HCT116 (cell line): ENCODE measurements at regions not wholly inside any gene's neighbourhood (a gene's known extent, or its start where the extent isn't known, plus 50 kb on each side); places are given as distances from the start of the nearest gene placed in this dataset.

ENCODE experiments used
- ATAC-seq: fragments of 200-7000 bp; cut with Tn5 transposase; 2 replicates; pipeline ENCODE4 v1.9.1; 2020; ENCODE audit warnings: mild to moderate bottlenecking, moderate library complexity
- BruUV-seq: library from RNA; stranded (reverse); fragments of 400-500 nt; replicated peaks from 2 replicates; lab custom pipeline; 2021; lab: Mats Ljungman, UMichigan
- CTCF ChIA-PET: fragments of 300-600 bp; sonication (Branson Sonifier 250); formaldehyde crosslinking; loops from one replicate; lab custom pipeline; 2021; ENCODE audit warnings: antibody characterized with exemption; lab: Charles Lee
- POLR2A ChIA-PET: fragments of 300-600, 350-600 bp; sonication (Branson Sonifier 250); formaldehyde crosslinking; loops from one replicate; lab custom pipeline; 2021; ENCODE audit warnings: antibody characterized with exemption; lab: Charles Lee
- RAD21 ChIA-PET, 2 experiments: fragments of 300-600 bp; sonication (Branson Sonifier 250); formaldehyde crosslinking; loops; one replicate each; lab custom pipeline; 2023; ENCODE audit warnings: low total read pairs in 2 of 2; ENCODE audit not compliant: uncharacterized antibody in 2 of 2, unreplicated experiment in 2 of 2, low non-redundant PET in 1 of 2; lab: Charles Lee
- DNase-seq: peaks from one replicate; pipeline ENCODE4 v3.0.0-alpha.2; 2010; ENCODE audit warnings: low read depth, low spot score
- H2AFZ ChIP-seq: fragments of 200-600 bp; shearing (Covaris generic), sonication (generic); 2 replicates; pipeline ENCODE4 v1.6.1; 2017; ENCODE audit warnings: low read depth, mixed run types, mixed read lengths, antibody characterized with exemption, low read length; ENCODE audit not compliant: poor library complexity, severe bottlenecking
- H3K27ac ChIP-seq: 2 replicates; pipeline ENCODE4 v1.5.1; 2012; ENCODE audit warnings: low read depth, low read length
- H3K27me3 ChIP-seq: fragments of 200-600 bp; sonication (generic); 2 replicates; pipeline ENCODE4 v1.6.1; 2016; ENCODE audit warnings: mixed run types, low read length, mixed read lengths; ENCODE audit not compliant: insufficient read depth
- H3K36me3 ChIP-seq, 2 experiments: fragments of 200-500 bp in 1 of 2; fragments of 200-600 bp in 1 of 2; sonication (Bioruptor generic) in 1 of 2; sonication (generic) in 1 of 2; 2 replicates each; pipeline versions ENCODE4 v1.5.1 to v1.6.1; 2014 to 2016; ENCODE audit warnings: low read length in 2 of 2, inconsistent platforms in 1 of 2, mixed read lengths in 1 of 2, mixed run types in 1 of 2; ENCODE audit not compliant: insufficient read depth in 2 of 2, control insufficient read depth in 1 of 2
- H3K4me1 ChIP-seq, 2 experiments: fragments of 200-600 bp in 1 of 2; sonication (generic) in 1 of 2; 2 replicates each; pipeline versions ENCODE4 v1.5.1 to v1.6.1; 2012 to 2017; ENCODE audit warnings: low read length in 2 of 2, inconsistent platforms in 1 of 2, mild to moderate bottlenecking in 1 of 2, mixed read lengths in 1 of 2, mixed run types in 1 of 2, moderate library complexity in 1 of 2; ENCODE audit not compliant: insufficient read depth in 2 of 2, control insufficient read depth in 1 of 2
- H3K4me2 ChIP-seq: fragments of 200-600 bp; sonication (generic); 2 replicates; pipeline ENCODE4 v1.6.1; 2017; ENCODE audit warnings: mixed run types, low read length, mixed read lengths
- H3K4me3 ChIP-seq, 2 experiments: fragments of 200-600 bp in 1 of 2; sonication (generic) in 1 of 2; replicated peaks in 1 of 2; 2 replicates each; pipeline ENCODE4 v1.5.1; 2011 to 2016; ENCODE audit warnings: low read length in 2 of 2, control low read depth in 1 of 2, low read depth in 1 of 2, mild to moderate bottlenecking in 1 of 2, mixed read lengths in 1 of 2, mixed run types in 1 of 2
- H3K79me2 ChIP-seq: fragments of 200-600 bp; sonication (generic); 2 replicates; pipeline ENCODE4 v1.6.1; 2017; ENCODE audit warnings: mild to moderate bottlenecking, mixed run types, low read length, moderate library complexity, mixed read lengths; ENCODE audit not compliant: insufficient read depth
- H3K9ac ChIP-seq: fragments of 200-600 bp; sonication (generic); 2 replicates; pipeline ENCODE4 v1.6.1; 2016; ENCODE audit warnings: low read length, mixed read lengths
- H3K9me2 ChIP-seq: fragments of 200-600 bp; sonication (generic), shearing (Covaris generic); 2 replicates; pipeline ENCODE4 v1.6.1; 2017; ENCODE audit warnings: mixed run types, mild to moderate bottlenecking, moderate library complexity; ENCODE audit not compliant: insufficient read depth
- H3K9me3 ChIP-seq, 2 experiments: fragments of 200-500 bp in 1 of 2; fragments of 200-600 bp in 1 of 2; sonication (Bioruptor generic) in 1 of 2; sonication (generic) in 1 of 2; 2 replicates each; pipeline ENCODE4 v1.6.1; 2014 to 2017; ENCODE audit warnings: low read length in 2 of 2, mixed read lengths in 2 of 2, inconsistent platforms in 1 of 2, low read depth in 1 of 2, mild to moderate bottlenecking in 1 of 2, mixed run types in 1 of 2, moderate library complexity in 1 of 2; ENCODE audit not compliant: control insufficient read depth in 1 of 2, insufficient read depth in 1 of 2
- H4K20me1 ChIP-seq: fragments of 200-600 bp; sonication (generic), shearing (Covaris generic); 2 replicates; pipeline ENCODE4 v1.6.1; 2017; ENCODE audit warnings: mixed run types, mild to moderate bottlenecking, moderate library complexity; ENCODE audit not compliant: insufficient read depth
- CBX3 ChIP-seq: IDR thresholded peaks from 2 replicates; pipeline ENCODE4 v1.6.1; 2012; ENCODE audit warnings: low read depth
- CEBPB ChIP-seq: IDR thresholded peaks from 2 replicates; pipeline ENCODE4 v1.6.1; 2012; ENCODE audit warnings: low read depth
- CTCF ChIP-seq, 3 experiments: fragments of 200-600 bp in 1 of 3; sonication (generic) in 1 of 3; IDR thresholded peaks in 2 of 3; conservative IDR thresholded peaks in 1 of 3; 2 replicates each; pipeline ENCODE4 v1.5.1; 2012 to 2017; ENCODE audit warnings: low read depth in 2 of 3, low read length in 2 of 3, antibody characterized with exemption in 1 of 3, borderline replicate concordance in 1 of 3, control low read depth in 1 of 3, mild to moderate bottlenecking in 1 of 3, mixed read lengths in 1 of 3, mixed run types in 1 of 3, moderate library complexity in 1 of 3; ENCODE audit not compliant: insufficient read depth in 1 of 3
- EGR1 ChIP-seq: IDR thresholded peaks from 2 replicates; pipeline ENCODE4 v1.6.1; 2012; ENCODE audit warnings: low read depth
- EZH2 ChIP-seq: fragments of 200-600 bp; sonication (generic); IDR thresholded peaks from 2 replicates; pipeline ENCODE4 v1.6.1; 2017; ENCODE audit warnings: antibody characterized with exemption, mixed run types
- FOSL1 ChIP-seq: IDR thresholded peaks from 2 replicates; pipeline ENCODE4 v1.6.1; 2012; ENCODE audit warnings: low read depth
- POLR2A ChIP-seq: IDR thresholded peaks from 2 replicates; pipeline ENCODE4 v1.7.0; 2011; ENCODE audit warnings: borderline replicate concordance; ENCODE audit not compliant: insufficient read depth, insufficient read length; ENCODE audit errors: extremely low read depth
- POLR2AphosphoS5 ChIP-seq: IDR thresholded peaks from 2 replicates; pipeline ENCODE4 v1.6.1; 2011; ENCODE audit warnings: mild to moderate bottlenecking, low read depth, low read length, moderate library complexity
- RAD21 ChIP-seq: IDR thresholded peaks from 2 replicates; pipeline ENCODE4 v1.6.1; 2012; ENCODE audit warnings: low read depth, mild to moderate bottlenecking
- SRF ChIP-seq: IDR thresholded peaks from 2 replicates; pipeline ENCODE4 v1.6.1; 2012; ENCODE audit warnings: low read depth
- intact Hi-C: fragments of 100-400 bp; cut with micrococcal nuclease; formaldehyde crosslinking; loops from 2 replicates; pipeline ENCODE4 v1.10.0; 2022
- TF ChIP-seq, protein P1 (sequence below): IDR thresholded peaks from 2 replicates; pipeline ENCODE4 v1.6.1; 2012
- TF ChIP-seq, protein P2 (sequence below): IDR thresholded peaks from 2 replicates; pipeline ENCODE4 v1.6.1; 2012

DNA sequence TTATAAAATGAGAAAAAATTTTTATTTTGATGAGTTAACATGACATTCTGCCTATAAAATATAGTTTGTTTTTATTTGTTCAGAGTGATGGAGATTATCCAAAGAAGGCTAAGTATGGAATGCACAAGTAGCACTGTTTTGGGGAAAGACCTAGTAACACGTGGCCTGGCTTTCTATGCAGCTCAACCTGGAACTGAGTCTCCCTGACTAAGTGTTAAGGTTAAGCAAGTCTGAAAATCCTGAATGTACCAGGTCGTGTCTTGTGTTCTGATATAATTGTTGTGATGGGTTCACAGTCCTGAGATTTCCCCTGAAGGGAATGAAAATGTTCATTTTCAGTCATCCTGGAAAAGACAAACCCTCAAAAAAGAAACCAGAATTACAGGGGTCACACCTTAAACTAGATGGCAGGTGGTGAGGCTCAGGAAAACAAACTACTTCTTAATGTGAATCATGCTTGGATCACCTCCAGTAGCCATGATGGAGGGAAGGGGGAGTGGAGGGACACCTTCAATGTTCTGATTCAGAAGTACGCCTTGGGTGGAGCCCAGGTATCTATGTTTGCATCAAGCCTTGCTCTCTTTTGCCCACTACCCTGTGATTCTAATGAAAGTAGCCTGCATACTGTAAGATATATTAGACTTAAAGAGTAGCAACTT is 236.8 kb downstream of the ALX1 start (continued):
- no peak for TF ChIP-seq CBX3
- TF ChIP-seq, protein P1, sequence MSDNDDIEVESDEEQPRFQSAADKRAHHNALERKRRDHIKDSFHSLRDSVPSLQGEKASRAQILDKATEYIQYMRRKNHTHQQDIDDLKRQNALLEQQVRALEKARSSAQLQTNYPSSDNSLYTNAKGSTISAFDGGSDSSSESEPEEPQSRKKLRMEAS, result no peak
- no peak for TF ChIP-seq FOSL1

DNA sequence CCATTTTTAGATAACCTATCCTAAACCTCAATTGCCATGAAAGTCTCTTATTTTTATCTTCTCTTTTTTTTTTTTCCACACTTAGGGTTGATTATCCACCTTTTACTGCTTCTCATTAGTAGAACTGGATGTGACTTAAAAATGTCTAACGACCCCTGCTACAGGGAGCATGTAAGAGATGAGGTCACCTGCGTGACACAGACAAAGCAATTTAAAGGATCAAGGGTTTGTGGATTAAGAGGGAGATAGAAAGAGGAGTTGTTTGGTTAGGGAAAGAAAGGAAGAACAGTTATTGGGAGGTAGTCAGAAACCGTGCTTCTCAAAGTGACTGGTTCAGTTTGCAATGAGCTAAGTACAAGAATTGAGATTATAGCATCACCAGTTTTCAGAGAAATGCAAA is 239.1 kb downstream of the ALX1 start:
- Histone ChIP-seq H4K20me1 (no peaks in the 10 kb centered on the region), H3K36me3 (no peaks in the 10 kb centered on the region), H3K79me2 (no peaks in the 10 kb centered on the region), H3K27me3 (no peaks in the 10 kb centered on the region), H3K9me2 (no peaks in the 10 kb centered on the region), H2AFZ (no peak overlapping the region), H3K4me2 (no peak overlapping the region), H3K9me3 (no peaks in the 10 kb centered on the region), H3K4me1 (no peaks in the 10 kb centered on the region), H3K27ac (no peak overlapping the region), H3K9ac (no peak overlapping the region), H3K4me3 (no peak overlapping the region)
- ATAC-seq (no peak), DNase-seq (no peak)
- CTCF ChIA-PET, result no interaction called here
- TF ChIP-seq CEBPB (no peak), EGR1 (no peak), FOSL1 (no peak), RAD21 (no peak)
- TF ChIP-seq, protein P2, sequence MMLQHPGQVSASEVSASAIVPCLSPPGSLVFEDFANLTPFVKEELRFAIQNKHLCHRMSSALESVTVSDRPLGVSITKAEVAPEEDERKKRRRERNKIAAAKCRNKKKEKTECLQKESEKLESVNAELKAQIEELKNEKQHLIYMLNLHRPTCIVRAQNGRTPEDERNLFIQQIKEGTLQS, result no peak
- no TSS peak for BruUV-seq
- intact Hi-C loops, result no loop called here
- POLR2A ChIA-PET, result no interaction called here
- RAD21 ChIA-PET, result no interaction called here

DNA sequence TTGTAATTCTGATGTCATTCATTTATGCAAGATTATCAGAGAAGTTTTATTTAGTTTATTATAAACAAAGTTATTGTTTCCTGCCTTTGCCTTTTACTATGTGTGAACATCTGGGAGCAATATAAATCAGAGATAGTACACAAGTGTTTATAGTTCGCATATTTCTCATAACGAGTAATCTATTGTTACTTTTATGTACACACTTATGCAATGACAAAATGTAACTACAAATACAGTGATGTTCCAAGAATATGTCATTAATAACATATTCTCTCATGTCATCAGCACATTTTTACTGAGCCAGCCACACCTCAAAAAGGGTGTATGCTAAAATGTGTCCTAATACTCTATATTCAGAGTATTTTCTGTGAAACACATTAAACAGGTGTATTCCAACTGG is 243.2 kb downstream of the ALX1 start:
- RAD21 ChIA-PET, result no interaction called here

More for the DNA sequence above, 243.2 kb downstream of the ALX1 start:
- Histone ChIP-seq H3K27ac (no peak overlapping the region), H4K20me1 (no peaks in the 10 kb centered on the region), H3K27me3 (no peaks in the 10 kb centered on the region), H3K4me1 (no peaks in the 10 kb centered on the region), H3K9me3 (no peaks in the 10 kb centered on the region), H3K4me3 (no peak overlapping the region), H3K36me3 (no peaks in the 10 kb centered on the region), H3K9me2 (no peaks in the 10 kb centered on the region), H2AFZ (no peak overlapping the region), H3K4me2 (no peak overlapping the region), H3K79me2 (no peaks in the 10 kb centered on the region), H3K9ac (no peak overlapping the region)
- no peak for DNase-seq
- intact Hi-C loops, result no loop called here
- ChIA-PET POLR2A (no interaction called here), CTCF (no interaction called here)
- no TSS peak for BruUV-seq
- TF ChIP-seq CBX3 (no peak), CEBPB (no peak), FOSL1 (no peak), POLR2AphosphoS5 (no peak), POLR2A (no peak), CTCF (IDR thresholded peaks at IDR 0.05 in 2 of 3, conservative IDR thresholded peaks at IDR 0.05 in 1 of 3; ENCODE audit: borderline replicate concordance in 1 of 3, insufficient read depth in 1 of 3, low read depth in 2 of 3, low read length in 2 of 3) (no peak), EZH2 (no peak), SRF (no peak)
- ATAC-seq, result no peak
